ENCODE measurements at regions not wholly inside any gene's neighbourhood (a gene's known extent, or its start where the extent isn't known, plus 50 kb on each side); places are given as distances from the start of the nearest gene placed in this dataset.

DNA sequence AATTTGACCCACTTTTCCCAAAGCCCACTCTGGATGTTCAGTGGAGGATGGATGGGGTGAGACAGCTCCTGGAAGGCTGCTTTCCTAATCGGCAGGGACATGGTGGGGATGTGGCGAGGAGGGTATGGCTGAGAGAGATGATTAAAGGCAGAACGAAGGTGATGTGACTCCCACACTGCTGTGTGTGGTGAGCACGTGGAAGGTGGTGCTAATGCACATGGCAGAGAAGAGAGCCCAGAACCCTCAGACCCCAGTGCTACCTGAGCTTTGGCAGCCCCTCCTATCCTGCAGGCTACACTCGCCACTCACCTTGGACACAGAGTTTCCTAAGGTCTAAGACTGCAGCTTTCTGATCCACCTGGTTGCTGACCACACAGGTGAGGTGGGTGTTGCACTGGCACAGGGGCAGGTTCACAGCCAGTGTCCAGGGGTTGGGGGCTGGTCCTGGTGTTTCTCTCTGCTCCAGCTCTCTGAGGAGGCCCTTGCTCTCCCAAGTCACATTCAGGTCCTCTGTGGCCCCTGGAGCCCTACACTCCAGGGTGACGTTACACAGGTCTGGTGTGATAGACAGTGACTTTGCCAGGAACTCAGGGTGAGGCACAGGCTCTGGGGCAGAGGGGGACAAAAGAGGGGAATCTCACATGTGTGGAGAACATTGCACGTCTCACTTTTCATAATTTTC, 151.4 kb upstream of the ETV3 start:
- TF ChIP-seq OVOL2 (CRISPR knock-in tag; IDR thresholded peaks at IDR 0.05; ENCODE audit: borderline replicate concordance) (no peak), E2F1 (CRISPR knock-in tag; IDR thresholded peaks at IDR 0.05) (no peak), E2F5 (CRISPR knock-in tag; IDR thresholded peaks at IDR 0.05) (no peak), PREB (CRISPR knock-in tag; IDR thresholded peaks at IDR 0.05; ENCODE audit: borderline replicate concordance) (no peak), AFF4 (CRISPR knock-in tag; IDR thresholded peaks at IDR 0.05; ENCODE audit: borderline replicate concordance) (no peak), GABPB1 (CRISPR knock-in tag; IDR thresholded peaks at IDR 0.05) (no peak), TCF7 (CRISPR knock-in tag; IDR thresholded peaks at IDR 0.05; ENCODE audit: low read depth) (no peak), ATF1 (CRISPR knock-in tag; IDR thresholded peaks at IDR 0.05) (no peak), ZNF671 (CRISPR knock-in tag; IDR thresholded peaks at IDR 0.05) (no peak), NFATC4 (CRISPR knock-in tag; IDR thresholded peaks at IDR 0.05) (no peak), NFYB (CRISPR knock-in tag; conservative IDR thresholded peaks at IDR 0.05; ENCODE audit: low read depth) (no peak), SP1 (CRISPR knock-in tag; conservative IDR thresholded peaks at IDR 0.05) (no peak), JUN (CRISPR knock-in tag; IDR thresholded peaks at IDR 0.05) (no peak), NFE2L1 (CRISPR knock-in tag; IDR thresholded peaks at IDR 0.05) (no peak), NR2C2 (CRISPR knock-in tag; IDR thresholded peaks at IDR 0.05) (no peak)
- TF ChIP-seq, protein P1, sequence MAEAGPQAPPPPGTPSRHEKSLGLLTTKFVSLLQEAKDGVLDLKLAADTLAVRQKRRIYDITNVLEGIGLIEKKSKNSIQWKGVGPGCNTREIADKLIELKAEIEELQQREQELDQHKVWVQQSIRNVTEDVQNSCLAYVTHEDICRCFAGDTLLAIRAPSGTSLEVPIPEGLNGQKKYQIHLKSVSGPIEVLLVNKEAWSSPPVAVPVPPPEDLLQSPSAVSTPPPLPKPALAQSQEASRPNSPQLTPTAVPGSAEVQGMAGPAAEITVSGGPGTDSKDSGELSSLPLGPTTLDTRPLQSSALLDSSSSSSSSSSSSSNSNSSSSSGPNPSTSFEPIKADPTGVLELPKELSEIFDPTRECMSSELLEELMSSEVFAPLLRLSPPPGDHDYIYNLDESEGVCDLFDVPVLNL (CRISPR knock-in tag; IDR thresholded peaks at IDR 0.05; ENCODE audit: borderline replicate concordance, low read depth) = no peak
- TF ChIP-seq, protein P2, sequence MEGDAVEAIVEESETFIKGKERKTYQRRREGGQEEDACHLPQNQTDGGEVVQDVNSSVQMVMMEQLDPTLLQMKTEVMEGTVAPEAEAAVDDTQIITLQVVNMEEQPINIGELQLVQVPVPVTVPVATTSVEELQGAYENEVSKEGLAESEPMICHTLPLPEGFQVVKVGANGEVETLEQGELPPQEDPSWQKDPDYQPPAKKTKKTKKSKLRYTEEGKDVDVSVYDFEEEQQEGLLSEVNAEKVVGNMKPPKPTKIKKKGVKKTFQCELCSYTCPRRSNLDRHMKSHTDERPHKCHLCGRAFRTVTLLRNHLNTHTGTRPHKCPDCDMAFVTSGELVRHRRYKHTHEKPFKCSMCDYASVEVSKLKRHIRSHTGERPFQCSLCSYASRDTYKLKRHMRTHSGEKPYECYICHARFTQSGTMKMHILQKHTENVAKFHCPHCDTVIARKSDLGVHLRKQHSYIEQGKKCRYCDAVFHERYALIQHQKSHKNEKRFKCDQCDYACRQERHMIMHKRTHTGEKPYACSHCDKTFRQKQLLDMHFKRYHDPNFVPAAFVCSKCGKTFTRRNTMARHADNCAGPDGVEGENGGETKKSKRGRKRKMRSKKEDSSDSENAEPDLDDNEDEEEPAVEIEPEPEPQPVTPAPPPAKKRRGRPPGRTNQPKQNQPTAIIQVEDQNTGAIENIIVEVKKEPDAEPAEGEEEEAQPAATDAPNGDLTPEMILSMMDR (IDR thresholded peaks at IDR 0.05) = no peak
- TF ChIP-seq, protein P3, sequence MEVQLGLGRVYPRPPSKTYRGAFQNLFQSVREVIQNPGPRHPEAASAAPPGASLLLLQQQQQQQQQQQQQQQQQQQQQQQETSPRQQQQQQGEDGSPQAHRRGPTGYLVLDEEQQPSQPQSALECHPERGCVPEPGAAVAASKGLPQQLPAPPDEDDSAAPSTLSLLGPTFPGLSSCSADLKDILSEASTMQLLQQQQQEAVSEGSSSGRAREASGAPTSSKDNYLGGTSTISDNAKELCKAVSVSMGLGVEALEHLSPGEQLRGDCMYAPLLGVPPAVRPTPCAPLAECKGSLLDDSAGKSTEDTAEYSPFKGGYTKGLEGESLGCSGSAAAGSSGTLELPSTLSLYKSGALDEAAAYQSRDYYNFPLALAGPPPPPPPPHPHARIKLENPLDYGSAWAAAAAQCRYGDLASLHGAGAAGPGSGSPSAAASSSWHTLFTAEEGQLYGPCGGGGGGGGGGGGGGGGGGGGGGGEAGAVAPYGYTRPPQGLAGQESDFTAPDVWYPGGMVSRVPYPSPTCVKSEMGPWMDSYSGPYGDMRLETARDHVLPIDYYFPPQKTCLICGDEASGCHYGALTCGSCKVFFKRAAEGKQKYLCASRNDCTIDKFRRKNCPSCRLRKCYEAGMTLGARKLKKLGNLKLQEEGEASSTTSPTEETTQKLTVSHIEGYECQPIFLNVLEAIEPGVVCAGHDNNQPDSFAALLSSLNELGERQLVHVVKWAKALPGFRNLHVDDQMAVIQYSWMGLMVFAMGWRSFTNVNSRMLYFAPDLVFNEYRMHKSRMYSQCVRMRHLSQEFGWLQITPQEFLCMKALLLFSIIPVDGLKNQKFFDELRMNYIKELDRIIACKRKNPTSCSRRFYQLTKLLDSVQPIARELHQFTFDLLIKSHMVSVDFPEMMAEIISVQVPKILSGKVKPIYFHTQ (CRISPR knock-in tag; IDR thresholded peaks at IDR 0.05) = no peak
- no peaks in the 10 kb centered on the region for H3K36me3 Mint-ChIP-seq
- ChIA-PET CTCF (no interaction called here), POLR2A (no interaction called here)
- H3K27me3 Mint-ChIP-seq (ENCODE audit: low read depth) = peaks cover 15% of the 10 kb centered on the region
- H3K4me1 Mint-ChIP-seq = no peaks in the 10 kb centered on the region
- DNase-seq (ENCODE audit: low spot score) (no peak), ATAC-seq (no peak)
- H3K4me3 Mint-ChIP-seq = no peak overlapping the region
- no peak overlapping the region for H3K27ac Mint-ChIP-seq
- H3K9me3 Mint-ChIP-seq = peaks cover 8% of the 10 kb centered on the region; the same call in 1 of the 2 replicates

Data from WTC11 (cell line).